SKM-1 (cell line): ENCODE measurements at regions not wholly inside any gene's neighbourhood (a gene's known extent, or its start where the extent isn't known, plus 50 kb on each side); places are given as distances from the start of the nearest gene placed in this dataset.

ENCODE experiments used
- DNase-seq: peaks from one replicate; lab custom pipeline; 2025; ENCODE audit not compliant: unreplicated experiment; lab: John Stamatoyannopoulos, UW

GRCh38 chr15:45941367-45941766 is 306.5 kb downstream of the SQOR start:
- DNase-seq: no peak

- DNase-seq: no peak
Observed at GRCh38 chr15:45943240-45943639, 308.4 kb downstream of the SQOR start.

GRCh38 chr15:45946111-45946510 is 311.3 kb downstream of the SQOR start:
- DNase-seq: no peak

GRCh38 chr15:45948181-45948621 is 313.4 kb downstream of the SQOR start:
- no peak for DNase-seq

GRCh38 chr15:45958924-45959323 is 324.1 kb downstream of the SQOR start:
- no peak for DNase-seq

- DNase-seq: no peak
Observed at GRCh38 chr15:45962733-45963132, 327.9 kb downstream of the SQOR start.

GRCh38 chr15:45970542-45970941 is 335.7 kb downstream of the SQOR start:
- no peak for DNase-seq

GRCh38 chr15:45980366-45980765 is 345.5 kb downstream of the SQOR start:
- DNase-seq: no peak

- DNase-seq: no peak
Observed at GRCh38 chr15:45981625-45982024, 346.8 kb downstream of the SQOR start.

- no peak for DNase-seq
Observed at GRCh38 chr15:45991863-45992262, 357.0 kb downstream of the SQOR start.

- DNase-seq: no peak
Observed at GRCh38 chr15:45993072-45993471, 358.2 kb downstream of the SQOR start.

GRCh38 chr15:45993508-45993907 is 358.7 kb downstream of the SQOR start:
- DNase-seq: no peak

GRCh38 chr15:45995800-45996199 is 361.0 kb downstream of the SQOR start:
- no peak for DNase-seq

- DNase-seq: no peak
Observed at GRCh38 chr15:46014532-46014931, 379.7 kb downstream of the SQOR start.

GRCh38 chr15:46034755-46035154 is 399.9 kb downstream of the SQOR start:
- DNase-seq: no peak

- no peak for DNase-seq
Observed at GRCh38 chr15:46039703-46040102, 404.9 kb downstream of the SQOR start.

GRCh38 chr15:46041905-46042304 is 407.1 kb downstream of the SQOR start:
- DNase-seq: no peak

GRCh38 chr15:46059921-46060594 is 425.2 kb downstream of the SQOR start:
- no peak for DNase-seq

- DNase-seq: no peak
Observed at GRCh38 chr15:46061002-46061401, 426.2 kb downstream of the SQOR start.

- no peak for DNase-seq
Observed at GRCh38 chr15:46077220-46077619, 442.4 kb downstream of the SQOR start.

- no peak for DNase-seq
Observed at GRCh38 chr15:46079046-46079445, 444.2 kb downstream of the SQOR start.

GRCh38 chr15:46080016-46080415 is 445.2 kb downstream of the SQOR start:
- DNase-seq: no peak
